Panc1 (cell line): ENCODE measurements at regions not wholly inside any gene's neighbourhood (a gene's known extent, or its start where the extent isn't known, plus 50 kb on each side); places are given as distances from the start of the nearest gene placed in this dataset.

ENCODE experiments used
- POLR2AphosphoS5 ChIP-seq: IDR thresholded peaks from 2 replicates; pipeline ENCODE4 v1.6.1; 2012; ENCODE audit warnings: mild to moderate bottlenecking, low read depth, low read length, moderate library complexity
- TCF7L2 ChIP-seq: IDR thresholded peaks from 2 replicates; pipeline ENCODE4 v1.6.1; 2011; ENCODE audit warnings: mild to moderate bottlenecking, low read depth, low read length, inconsistent platforms
- TF ChIP-seq, protein P1 (sequence below): fragments of 450-650 bp; IDR thresholded peaks from 2 replicates; pipeline ENCODE4 v1.5.1; 2017; ENCODE audit warnings: mild to moderate bottlenecking

GRCh38 chr5:35303152-35303551 lies 72.9 kb upstream of the PRLR start:
- TF ChIP-seq, protein P1, sequence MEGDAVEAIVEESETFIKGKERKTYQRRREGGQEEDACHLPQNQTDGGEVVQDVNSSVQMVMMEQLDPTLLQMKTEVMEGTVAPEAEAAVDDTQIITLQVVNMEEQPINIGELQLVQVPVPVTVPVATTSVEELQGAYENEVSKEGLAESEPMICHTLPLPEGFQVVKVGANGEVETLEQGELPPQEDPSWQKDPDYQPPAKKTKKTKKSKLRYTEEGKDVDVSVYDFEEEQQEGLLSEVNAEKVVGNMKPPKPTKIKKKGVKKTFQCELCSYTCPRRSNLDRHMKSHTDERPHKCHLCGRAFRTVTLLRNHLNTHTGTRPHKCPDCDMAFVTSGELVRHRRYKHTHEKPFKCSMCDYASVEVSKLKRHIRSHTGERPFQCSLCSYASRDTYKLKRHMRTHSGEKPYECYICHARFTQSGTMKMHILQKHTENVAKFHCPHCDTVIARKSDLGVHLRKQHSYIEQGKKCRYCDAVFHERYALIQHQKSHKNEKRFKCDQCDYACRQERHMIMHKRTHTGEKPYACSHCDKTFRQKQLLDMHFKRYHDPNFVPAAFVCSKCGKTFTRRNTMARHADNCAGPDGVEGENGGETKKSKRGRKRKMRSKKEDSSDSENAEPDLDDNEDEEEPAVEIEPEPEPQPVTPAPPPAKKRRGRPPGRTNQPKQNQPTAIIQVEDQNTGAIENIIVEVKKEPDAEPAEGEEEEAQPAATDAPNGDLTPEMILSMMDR, result no peak
- TF ChIP-seq POLR2AphosphoS5, result no peak
- no peak for TF ChIP-seq TCF7L2
